ENCODE measurements at regions not wholly inside any gene's neighbourhood (a gene's known extent, or its start where the extent isn't known, plus 50 kb on each side); places are given as distances from the start of the nearest gene placed in this dataset.

DNA sequence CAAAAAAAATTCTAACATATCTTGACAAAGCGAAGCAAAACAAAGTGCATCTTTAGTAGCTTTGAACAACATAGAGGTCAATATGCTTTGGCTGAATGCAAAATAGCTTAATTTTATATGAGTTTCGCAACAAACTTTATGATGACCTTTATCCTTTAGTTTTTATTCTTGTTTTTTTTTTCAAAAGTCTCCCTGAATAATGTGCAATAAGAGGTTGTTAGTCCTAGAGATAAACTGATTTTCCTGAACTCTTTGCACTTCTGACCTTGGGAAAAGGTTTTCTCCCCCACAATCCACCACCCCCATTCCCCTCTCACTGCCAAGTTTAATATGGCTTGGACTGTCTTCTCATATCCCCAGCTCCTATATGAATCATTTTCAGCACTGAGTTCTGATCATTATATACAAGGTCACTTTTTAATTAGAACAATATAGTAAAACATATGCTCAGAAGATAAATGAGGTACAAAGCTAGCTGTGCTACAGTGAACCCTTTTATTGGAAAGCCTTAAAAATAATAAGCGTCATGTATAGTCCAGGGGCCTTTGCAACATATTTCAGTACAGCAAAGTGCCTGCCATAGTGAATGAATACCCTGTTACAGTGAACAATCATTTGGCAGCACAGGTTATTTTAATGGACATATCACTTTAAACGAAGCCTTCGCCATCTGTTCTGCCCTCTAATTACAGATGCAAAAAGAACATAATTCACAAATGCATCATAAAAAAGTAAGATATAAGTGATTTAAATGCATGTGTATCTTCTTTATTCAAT lies 496.3 kb upstream of the NR2F2 start:
- TF ChIP-seq MXI1 (IDR thresholded peaks at IDR 0.05; ENCODE audit: low read depth, low read length) (no peak), RAD21 (IDR thresholded peaks at IDR 0.05; ENCODE audit: low read length) (no peak), MEF2A (IDR thresholded peaks at IDR 0.05; ENCODE audit: borderline replicate concordance, low read depth) (no peak), NRF1 (IDR thresholded peaks at IDR 0.05; ENCODE audit: low read depth, low read length) (no peak)
- TF ChIP-seq, protein P1, sequence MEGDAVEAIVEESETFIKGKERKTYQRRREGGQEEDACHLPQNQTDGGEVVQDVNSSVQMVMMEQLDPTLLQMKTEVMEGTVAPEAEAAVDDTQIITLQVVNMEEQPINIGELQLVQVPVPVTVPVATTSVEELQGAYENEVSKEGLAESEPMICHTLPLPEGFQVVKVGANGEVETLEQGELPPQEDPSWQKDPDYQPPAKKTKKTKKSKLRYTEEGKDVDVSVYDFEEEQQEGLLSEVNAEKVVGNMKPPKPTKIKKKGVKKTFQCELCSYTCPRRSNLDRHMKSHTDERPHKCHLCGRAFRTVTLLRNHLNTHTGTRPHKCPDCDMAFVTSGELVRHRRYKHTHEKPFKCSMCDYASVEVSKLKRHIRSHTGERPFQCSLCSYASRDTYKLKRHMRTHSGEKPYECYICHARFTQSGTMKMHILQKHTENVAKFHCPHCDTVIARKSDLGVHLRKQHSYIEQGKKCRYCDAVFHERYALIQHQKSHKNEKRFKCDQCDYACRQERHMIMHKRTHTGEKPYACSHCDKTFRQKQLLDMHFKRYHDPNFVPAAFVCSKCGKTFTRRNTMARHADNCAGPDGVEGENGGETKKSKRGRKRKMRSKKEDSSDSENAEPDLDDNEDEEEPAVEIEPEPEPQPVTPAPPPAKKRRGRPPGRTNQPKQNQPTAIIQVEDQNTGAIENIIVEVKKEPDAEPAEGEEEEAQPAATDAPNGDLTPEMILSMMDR (IDR thresholded peaks at IDR 0.05) = no peak
